Neural crest cell (in vitro differentiated cells): ENCODE measurements at regions not wholly inside any gene's neighbourhood (a gene's known extent, or its start where the extent isn't known, plus 50 kb on each side); places are given as distances from the start of the nearest gene placed in this dataset.

Source experiments
- DNase-seq: peaks from one replicate; pipeline ENCODE4 v3.0.0; 2021; ENCODE audit warnings: low read depth, mixed read lengths, low spot score
- H3K27ac Mint-ChIP-seq: one replicate; pipeline ENCODE4 v1.8.0; 2021; ENCODE audit warnings: mild to moderate bottlenecking, mixed read lengths; ENCODE audit not compliant: unreplicated experiment
- H3K27me3 Mint-ChIP-seq: 2 replicates; pipeline ENCODE4 v1.8.0; 2021; ENCODE audit warnings: low read depth, mild to moderate bottlenecking, mixed read lengths
- H3K36me3 Mint-ChIP-seq: 2 replicates; pipeline ENCODE4 v1.8.0; 2021; ENCODE audit warnings: low read depth, mild to moderate bottlenecking, mixed read lengths
- H3K4me1 Mint-ChIP-seq: 2 replicates; pipeline ENCODE4 v1.8.0; 2021; ENCODE audit warnings: mixed read lengths
- H3K4me3 Mint-ChIP-seq: one replicate; pipeline ENCODE4 v1.8.0; 2021; ENCODE audit warnings: mild to moderate bottlenecking, mixed read lengths
- H3K9me3 Mint-ChIP-seq: 2 replicates; pipeline ENCODE4 v1.8.0; 2021; ENCODE audit warnings: mixed read lengths
- TF ChIP-seq, protein P1 (sequence below): fragments of 200-600 bp; sonication (generic); conservative IDR thresholded peaks from 2 replicates; pipeline ENCODE4 v1.5.0; 2021; ENCODE audit warnings: antibody characterized with exemption, mild to moderate bottlenecking

DNA sequence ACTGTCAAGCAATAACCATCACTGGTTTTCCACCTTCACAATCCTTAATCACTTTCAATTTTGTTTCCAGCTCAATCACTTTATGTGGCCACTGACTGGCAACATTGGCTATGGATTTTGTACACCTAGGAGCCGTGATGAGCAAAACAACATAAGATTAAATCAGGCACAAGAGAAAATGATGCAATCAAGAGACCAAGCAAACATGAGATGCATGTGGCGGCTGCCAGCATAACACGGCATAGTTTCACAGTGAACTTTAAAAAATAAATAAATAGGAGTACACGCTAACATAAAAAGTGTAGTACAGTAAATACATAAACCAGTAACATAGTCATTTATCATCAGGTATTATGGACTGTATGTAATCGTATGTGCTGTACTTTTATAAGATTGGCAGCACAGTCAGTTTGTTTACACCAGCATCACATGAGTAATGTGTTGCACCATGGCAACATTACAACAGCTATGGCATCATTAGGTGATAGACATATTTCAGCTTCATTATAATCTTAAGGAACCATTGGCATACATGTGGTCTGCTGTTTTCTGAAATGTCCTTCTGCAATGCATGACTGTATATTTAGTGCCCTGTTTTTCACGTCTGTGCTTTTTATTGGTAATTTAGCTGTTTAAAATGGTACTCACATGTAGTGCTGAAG lies 83.3 kb upstream of the PRDM11 start:
- Mint-ChIP-seq H3K27me3 (peaks cover 2% of the 10 kb centered on the region), H3K36me3 (no peaks in the 10 kb centered on the region), H3K4me1 (peaks cover 11% of the 10 kb centered on the region), H3K27ac (no peak overlapping the region), H3K9me3 (peaks cover 7% of the 10 kb centered on the region), H3K4me3 (no peak overlapping the region)
- TF ChIP-seq, protein P1, sequence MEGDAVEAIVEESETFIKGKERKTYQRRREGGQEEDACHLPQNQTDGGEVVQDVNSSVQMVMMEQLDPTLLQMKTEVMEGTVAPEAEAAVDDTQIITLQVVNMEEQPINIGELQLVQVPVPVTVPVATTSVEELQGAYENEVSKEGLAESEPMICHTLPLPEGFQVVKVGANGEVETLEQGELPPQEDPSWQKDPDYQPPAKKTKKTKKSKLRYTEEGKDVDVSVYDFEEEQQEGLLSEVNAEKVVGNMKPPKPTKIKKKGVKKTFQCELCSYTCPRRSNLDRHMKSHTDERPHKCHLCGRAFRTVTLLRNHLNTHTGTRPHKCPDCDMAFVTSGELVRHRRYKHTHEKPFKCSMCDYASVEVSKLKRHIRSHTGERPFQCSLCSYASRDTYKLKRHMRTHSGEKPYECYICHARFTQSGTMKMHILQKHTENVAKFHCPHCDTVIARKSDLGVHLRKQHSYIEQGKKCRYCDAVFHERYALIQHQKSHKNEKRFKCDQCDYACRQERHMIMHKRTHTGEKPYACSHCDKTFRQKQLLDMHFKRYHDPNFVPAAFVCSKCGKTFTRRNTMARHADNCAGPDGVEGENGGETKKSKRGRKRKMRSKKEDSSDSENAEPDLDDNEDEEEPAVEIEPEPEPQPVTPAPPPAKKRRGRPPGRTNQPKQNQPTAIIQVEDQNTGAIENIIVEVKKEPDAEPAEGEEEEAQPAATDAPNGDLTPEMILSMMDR, result no peak
- DNase-seq, result no peak

DNA sequence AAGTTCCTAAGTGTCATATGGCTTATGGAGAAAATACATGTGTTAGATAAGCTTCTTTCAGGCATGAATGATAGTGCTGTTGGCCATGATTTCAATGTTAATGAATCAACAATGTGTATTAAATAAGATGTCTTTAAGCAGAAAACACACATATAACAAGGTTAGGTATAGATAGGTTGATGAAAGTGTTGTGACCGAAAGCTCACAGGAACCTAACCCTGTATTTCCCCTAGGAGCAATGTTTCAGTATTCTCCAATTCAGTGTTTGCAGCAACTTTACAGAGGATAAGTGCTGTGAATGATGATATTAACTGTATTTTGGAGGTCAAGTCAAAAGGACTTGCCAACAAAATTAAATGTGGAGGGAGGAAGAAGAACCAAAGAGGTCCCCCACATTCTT lies 82.8 kb upstream of the PRDM11 start:
- Mint-ChIP-seq H3K4me3 (no peak overlapping the region), H3K27ac (no peak overlapping the region), H3K4me1 (peaks cover 8% of the 10 kb centered on the region), H3K36me3 (no peaks in the 10 kb centered on the region), H3K27me3 (peaks cover 2% of the 10 kb centered on the region), H3K9me3 (peaks cover 7% of the 10 kb centered on the region)
- DNase-seq, result no peak
- TF ChIP-seq, protein P1, result no peak

DNA sequence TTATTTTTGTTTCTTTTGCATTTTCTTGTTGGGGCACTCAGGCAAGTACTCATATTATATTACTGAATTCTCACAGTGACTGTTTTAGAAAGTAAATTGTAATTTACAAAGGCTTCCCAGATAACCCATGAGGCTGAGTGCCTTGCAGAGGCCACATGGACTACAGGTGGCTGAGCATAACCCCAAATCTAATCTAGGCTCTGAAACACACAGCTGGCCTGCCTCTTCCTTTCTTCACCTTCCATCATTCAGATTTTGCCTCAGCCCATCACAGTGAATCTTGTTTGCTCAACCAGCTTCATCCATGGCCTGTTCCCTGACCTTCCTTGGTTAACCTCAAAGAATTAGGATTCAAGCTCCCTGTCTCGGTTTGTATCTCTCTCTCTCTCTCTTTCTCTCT lies 78.5 kb upstream of the PRDM11 start:
- Mint-ChIP-seq H3K4me1 (no peaks in the 10 kb centered on the region), H3K27me3 (no peaks in the 10 kb centered on the region), H3K36me3 (no peaks in the 10 kb centered on the region), H3K9me3 (peaks cover 7% of the 10 kb centered on the region), H3K27ac (no peak overlapping the region), H3K4me3 (no peak overlapping the region)
- TF ChIP-seq, protein P1, result no peak
- DNase-seq, result no peak

DNA sequence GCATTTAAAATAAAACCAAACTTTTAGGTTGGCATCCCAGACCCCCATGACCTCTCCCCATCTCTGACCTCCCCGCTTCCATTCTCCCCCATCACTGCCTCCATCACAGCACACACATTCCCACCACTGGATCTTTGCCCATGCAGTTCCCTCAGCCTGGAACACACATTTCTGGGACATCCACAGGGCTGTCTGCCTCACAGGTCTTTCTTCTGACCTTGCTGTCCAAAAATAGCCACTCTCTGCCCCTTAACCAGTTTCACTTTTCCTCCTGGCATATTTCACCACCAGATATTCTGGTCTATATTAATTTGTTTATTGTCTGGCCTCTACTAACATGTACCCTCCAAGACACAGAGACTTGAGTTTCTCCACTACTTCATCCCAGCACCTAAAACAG lies 75.2 kb upstream of the PRDM11 start:
- no peak for DNase-seq

DNA sequence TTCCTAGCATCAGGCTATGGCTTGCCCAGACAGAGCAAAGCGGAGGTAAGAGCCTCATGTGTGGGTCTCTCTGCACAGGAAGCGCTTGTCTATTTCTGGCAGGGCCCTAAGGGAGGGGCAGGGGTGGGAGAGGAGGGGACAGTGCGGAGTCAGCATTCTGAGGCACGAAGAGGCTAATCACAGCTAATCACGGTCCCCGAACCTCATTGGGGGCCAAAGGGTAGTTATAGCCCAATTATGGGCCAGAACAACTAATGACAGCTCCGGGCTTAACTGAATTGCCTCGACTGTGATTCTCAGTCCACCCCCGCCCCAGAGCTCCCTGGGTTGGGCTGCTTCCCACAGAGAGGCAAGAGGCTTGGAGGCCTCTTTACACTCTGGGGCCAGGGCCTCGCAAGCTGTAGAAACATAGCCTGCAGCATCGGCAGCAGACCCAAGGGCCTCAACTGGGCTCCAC lies 72.7 kb upstream of the PRDM11 start:
- no peak for DNase-seq
- Mint-ChIP-seq H3K4me3 (no peak overlapping the region), H3K9me3 (no peaks in the 10 kb centered on the region), H3K27ac (no peak overlapping the region), H3K27me3 (no peaks in the 10 kb centered on the region), H3K36me3 (no peaks in the 10 kb centered on the region), H3K4me1 (peaks cover 14% of the 10 kb centered on the region)
- TF ChIP-seq, protein P1, result no peak

More for the DNA sequence above, 75.2 kb upstream of the PRDM11 start:
- Mint-ChIP-seq H3K27me3 (no peaks in the 10 kb centered on the region), H3K9me3 (no peaks in the 10 kb centered on the region), H3K36me3 (no peaks in the 10 kb centered on the region), H3K27ac (no peak overlapping the region), H3K4me3 (no peak overlapping the region), H3K4me1 (peaks cover 9% of the 10 kb centered on the region)
- TF ChIP-seq, protein P1, result no peak
